Uterus (tissue), 3 donors: ENCODE measurements at regions not wholly inside any gene's neighbourhood (a gene's known extent, or its start where the extent isn't known, plus 50 kb on each side); places are given as distances from the start of the nearest gene placed in this dataset.

Experiments used
- DNase-seq, 2 donors: peaks; one replicate each; pipeline ENCODE4 v3.0.0-alpha.2; 2019 to 2020
- H3K27ac ChIP-seq, 2 donors: fragments of 200-600 bp; sonication (generic); 1 replicate in 1 of 2; 2 replicates in 1 of 2; pipeline ENCODE4 v1.5.1; 2016 to 2018
- H3K27me3 ChIP-seq, 2 donors: fragments of 200-600 bp; sonication (generic); one replicate each; pipeline ENCODE4 v1.5.1; 2018 to 2019; ENCODE audit warnings: control low read depth in 1 of 2
- H3K36me3 ChIP-seq, 2 donors: fragments of 200-600 bp; sonication (generic); one replicate each; pipeline ENCODE4 v1.5.1; 2019; ENCODE audit warnings: control low read depth in 1 of 2
- H3K4me1 ChIP-seq, 2 donors: fragments of 200-600 bp; sonication (generic); one replicate each; pipeline ENCODE4 v1.5.1; 2018 to 2019; ENCODE audit warnings: control low read depth in 1 of 2
- H3K4me3 ChIP-seq, 2 donors: fragments of 200-600 bp; sonication (generic); 1 replicate in 1 of 2; 2 replicates in 1 of 2; pipeline ENCODE4 v1.5.1; 2018 to 2019; ENCODE audit warnings: mild to moderate bottlenecking in 1 of 2
- H3K9me3 ChIP-seq, 2 donors: fragments of 200-600 bp; sonication (generic); one replicate each; pipeline ENCODE4 v1.5.1; 2019; ENCODE audit warnings: control low read depth in 1 of 2
- CTCF ChIP-seq, 4 experiments: fragments of 200-600 bp in 2 of 4; fragments of 450-650 bp in 2 of 4; sonication (generic) in 2 of 4; IDR thresholded peaks; one replicate each; pipeline ENCODE4 v1.5.1; 2016 to 2019; ENCODE audit warnings: antibody characterized with exemption in 4 of 4, mild to moderate bottlenecking in 2 of 4, moderate library complexity in 1 of 4
- POLR2A ChIP-seq, 2 donors: fragments of 450-650 bp; IDR thresholded peaks; one replicate each; pipeline ENCODE4 v1.6.1; 2016; ENCODE audit warnings: antibody characterized with exemption in 2 of 2, mild to moderate bottlenecking in 1 of 2, moderate library complexity in 1 of 2
- intact Hi-C: fragments of 100-400 bp; cut with DNase I; formaldehyde crosslinking; loops from one replicate; pipeline ENCODE4 v1.15.1; 2023; ENCODE audit warnings: low total_unique reads
- donor health status: DM: yes; HTN: yes; CAD: no.

GRCh38 chr5:28402590-28403301 is 1364.4 kb upstream of the CDH9 start:
- H3K27ac ChIP-seq, result no peak overlapping the region
- intact Hi-C loops, result no loop called here

DNA sequence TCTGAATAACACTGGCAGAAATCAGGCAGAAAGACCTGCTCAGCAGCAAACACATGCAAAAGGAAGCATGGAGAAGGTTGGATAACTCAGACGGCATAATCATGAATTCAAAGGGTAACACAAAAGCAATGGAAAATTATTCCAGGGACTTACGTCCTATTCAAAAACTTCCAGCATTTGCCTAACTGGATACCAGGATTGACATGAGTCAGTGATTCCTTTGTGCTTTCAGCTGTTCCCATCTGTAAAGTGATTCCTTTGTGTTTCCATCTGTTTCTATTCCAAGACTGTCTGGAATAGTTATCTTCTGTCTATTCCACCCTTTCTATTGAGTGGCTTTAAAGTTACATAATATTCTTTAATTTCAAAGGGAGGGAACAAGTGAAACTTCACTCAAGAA is 1361.7 kb upstream of the CDH9 start:
- H3K36me3 ChIP-seq, result no peaks in the 10 kb centered on the region
- no peak overlapping the region for H3K27ac ChIP-seq
- TF ChIP-seq CTCF (IDR thresholded peaks at IDR 0.05) (no peak), POLR2A (IDR thresholded peaks at IDR 0.05) (no peak)
- no peaks in the 10 kb centered on the region for H3K4me1 ChIP-seq
- no peaks in the 10 kb centered on the region for H3K9me3 ChIP-seq
- intact Hi-C loops, result no loop called here
- H3K27me3 ChIP-seq, result no peaks in the 10 kb centered on the region
- H3K4me3 ChIP-seq, result no peak overlapping the region
- no peak for DNase-seq

More at GRCh38 chr5:28402590-28403301, 1364.4 kb upstream of the CDH9 start:
- no peak for DNase-seq
- no peaks in the 10 kb centered on the region for H3K27me3 ChIP-seq
- H3K4me1 ChIP-seq, result no peaks in the 10 kb centered on the region
- H3K4me3 ChIP-seq, result no peak overlapping the region
- H3K36me3 ChIP-seq, result no peaks in the 10 kb centered on the region
- no peaks in the 10 kb centered on the region for H3K9me3 ChIP-seq
- TF ChIP-seq POLR2A (IDR thresholded peaks at IDR 0.05), result no peak
- no peak for TF ChIP-seq CTCF (IDR thresholded peaks at IDR 0.05)

DNA sequence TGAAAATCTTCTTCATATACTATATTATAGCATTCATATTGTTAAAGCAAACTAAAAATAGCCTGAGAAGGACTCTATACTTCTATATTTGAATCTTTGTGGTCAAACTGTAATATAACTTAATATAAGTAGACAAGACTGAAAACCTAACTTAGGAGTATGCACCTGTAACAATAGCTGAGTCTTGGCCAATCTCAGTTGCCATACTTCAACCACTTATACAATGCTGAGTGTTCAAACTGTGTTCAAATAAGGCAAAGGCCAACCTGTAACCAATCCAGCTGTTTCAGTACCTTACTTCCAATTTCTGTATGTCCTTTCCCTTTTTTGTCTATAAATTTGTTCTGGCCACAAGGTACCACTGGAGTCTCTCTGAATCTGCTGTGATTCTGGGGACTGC is 1360.8 kb upstream of the CDH9 start:
- no peaks in the 10 kb centered on the region for H3K9me3 ChIP-seq
- no peak overlapping the region for H3K27ac ChIP-seq
- intact Hi-C loops, result no loop called here
- H3K4me1 ChIP-seq, result no peaks in the 10 kb centered on the region
- no peaks in the 10 kb centered on the region for H3K36me3 ChIP-seq
- TF ChIP-seq CTCF (IDR thresholded peaks at IDR 0.05) (no peak), POLR2A (IDR thresholded peaks at IDR 0.05) (no peak)
- no peaks in the 10 kb centered on the region for H3K27me3 ChIP-seq
- H3K4me3 ChIP-seq, result no peak overlapping the region
- DNase-seq, result no peak

DNA sequence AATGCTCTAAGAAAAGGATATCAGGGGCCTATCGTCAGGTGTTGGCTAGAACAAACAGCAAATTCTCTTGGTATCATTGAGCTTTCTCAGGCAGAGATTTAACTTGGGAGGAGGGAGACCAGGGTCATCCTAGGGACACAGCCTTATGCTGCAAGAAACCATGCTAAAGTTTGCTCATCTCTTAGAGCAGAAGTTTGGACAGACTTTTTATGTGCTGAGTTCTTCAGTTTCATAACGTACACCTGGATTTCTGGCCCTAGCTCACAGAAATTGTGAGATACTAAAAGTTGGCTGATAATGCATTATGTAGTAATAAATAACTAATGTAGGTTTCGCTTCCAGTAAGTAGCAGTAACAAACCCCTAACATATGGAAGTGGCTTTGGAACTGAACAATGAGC is 1359.8 kb upstream of the CDH9 start:
- no peaks in the 10 kb centered on the region for H3K9me3 ChIP-seq
- H3K4me3 ChIP-seq, result no peak overlapping the region
- H3K27ac ChIP-seq, result no peak overlapping the region
- H3K36me3 ChIP-seq, result no peaks in the 10 kb centered on the region
- no peaks in the 10 kb centered on the region for H3K4me1 ChIP-seq
- TF ChIP-seq CTCF (IDR thresholded peaks at IDR 0.05), result no peak
- DNase-seq, result no peak
- intact Hi-C loops, result no loop called here
- no peaks in the 10 kb centered on the region for H3K27me3 ChIP-seq

GRCh38 chr5:28397502-28397941 is 1359.1 kb upstream of the CDH9 start:
- TF ChIP-seq POLR2A (IDR thresholded peaks at IDR 0.05) (no peak), CTCF (IDR thresholded peaks at IDR 0.05) (no peak)
- Histone ChIP-seq H3K4me1 (no peaks in the 10 kb centered on the region), H3K4me3 (no peak overlapping the region), H3K36me3 (no peaks in the 10 kb centered on the region), H3K9me3 (no peaks in the 10 kb centered on the region), H3K27me3 (no peaks in the 10 kb centered on the region), H3K27ac (no peak overlapping the region)
- intact Hi-C loops, result no loop called here
- DNase-seq, result no peak
